Upper lobe of left lung (tissue), 6 donors: ENCODE measurements at regions not wholly inside any gene's neighbourhood (a gene's known extent, or its start where the extent isn't known, plus 50 kb on each side); places are given as distances from the start of the nearest gene placed in this dataset.

Source experiments
- ATAC-seq, 2 donors: fragments of 200-7000 bp; cut with Tn5 transposase; one replicate each; pipeline ENCODE4 v1.9.1; 2022; ENCODE audit warnings: mild to moderate bottlenecking in 2 of 2, moderate library complexity in 2 of 2; ENCODE audit not compliant: low FRiP score in 2 of 2
- DNase-seq, 2 donors: peaks; one replicate each; pipeline ENCODE4 v3.0.0-alpha.2; 2019 to 2020
- H3K27ac ChIP-seq, 4 donors: fragments of 200-600 bp; sonication (generic); one replicate each; pipeline ENCODE4 v1.5.1; 2016 to 2019
- H3K27me3 ChIP-seq, 4 donors: fragments of 200-600 bp; sonication (generic); one replicate each; pipeline ENCODE4 v1.5.1; 2017 to 2019
- H3K36me3 ChIP-seq, 4 donors: fragments of 200-600 bp; sonication (generic); one replicate each; pipeline ENCODE4 v1.5.1; 2016 to 2019
- H3K4me1 ChIP-seq, 4 donors: fragments of 200-600 bp; sonication (generic); one replicate each; pipeline ENCODE4 v1.5.1; 2018 to 2019
- H3K4me3 ChIP-seq, 4 donors: fragments of 200-600 bp; sonication (generic); one replicate each; pipeline ENCODE4 v1.5.1; 2017 to 2019; ENCODE audit warnings: mild to moderate bottlenecking in 2 of 4, moderate library complexity in 1 of 4
- H3K9me3 ChIP-seq, 4 donors: fragments of 200-600 bp; sonication (generic); one replicate each; pipeline ENCODE4 v1.5.1; 2018 to 2019
- CTCF ChIP-seq, 6 experiments: fragments of 450-650 bp in 4 of 6; fragments of 200-600 bp in 2 of 6; sonication (generic) in 2 of 6; IDR thresholded peaks; one replicate each; pipeline ENCODE4 v1.5.1; 2016 to 2019; ENCODE audit warnings: antibody characterized with exemption in 6 of 6
- EP300 ChIP-seq, 4 donors: sonication (generic); formaldehyde crosslinking; IDR thresholded peaks; one replicate each; pipeline ENCODE4 v1.5.1; 2017; ENCODE audit warnings: antibody characterized with exemption in 4 of 4, control low read depth in 2 of 4
- POLR2A ChIP-seq, 4 donors: fragments of 450-650 bp; IDR thresholded peaks; one replicate each; pipeline ENCODE4 v1.5.1; 2016 to 2017; ENCODE audit warnings: antibody characterized with exemption in 4 of 4, mild to moderate bottlenecking in 2 of 4
- POLR2AphosphoS5 ChIP-seq, 2 donors: sonication (generic); formaldehyde crosslinking; IDR thresholded peaks; one replicate each; pipeline ENCODE4 v1.5.1; 2017; ENCODE audit warnings: antibody characterized with exemption in 2 of 2
- WGBS, 2 donors: methylation state at CpG; one replicate each; pipeline ENCODE4 v1.1.5; 2017 to 2018; 5-methylcytosine and 5-hydroxymethylcytosine counted together
- donor health status: DM: no; HTN: no; CAD: no; lungs with moderate emphysema.
- donor health status: DM: no; HTN: yes; CAD: no; lungs with severe emphysema.

- Histone ChIP-seq H3K36me3 (no peaks in the 10 kb centered on the region), H3K27me3 (no peaks in the 10 kb centered on the region), H3K4me3 (no peak overlapping the region), H3K4me1 (no peaks in the 10 kb centered on the region), H3K9me3 (no peaks in the 10 kb centered on the region), H3K27ac (no peak overlapping the region)
- DNase-seq = no peak
- WGBS, 2 donors = 70 to 83% methylated on average over 9 of the region's 9 CpGs
- TF ChIP-seq CTCF (IDR thresholded peaks at IDR 0.05) = no peak
- TF ChIP-seq POLR2A (IDR thresholded peaks at IDR 0.05) = no peak
- TF ChIP-seq EP300 (IDR thresholded peaks at IDR 0.05) = no peak
- TF ChIP-seq POLR2AphosphoS5 (IDR thresholded peaks at IDR 0.05) = no peak
- no peak for ATAC-seq
These were observed 289.7 kb downstream of the CDK5RAP2 start for GRCh38 chr9:120289990-120290975.

GRCh38 chr9:120289098-120289497 lies 290.9 kb downstream of the CDK5RAP2 start:
- no peak overlapping the region for H3K27ac ChIP-seq
- DNase-seq (no peak), ATAC-seq (no peak)
- TF ChIP-seq POLR2A (IDR thresholded peaks at IDR 0.05) (no peak), EP300 (IDR thresholded peaks at IDR 0.05) (no peak), CTCF (IDR thresholded peaks at IDR 0.05) (no peak), POLR2AphosphoS5 (IDR thresholded peaks at IDR 0.05) (no peak)
- H3K4me1 ChIP-seq = no peaks in the 10 kb centered on the region
- no peaks in the 10 kb centered on the region for H3K27me3 ChIP-seq
- no peaks in the 10 kb centered on the region for H3K9me3 ChIP-seq
- no peaks in the 10 kb centered on the region for H3K36me3 ChIP-seq
- no peak overlapping the region for H3K4me3 ChIP-seq

GRCh38 chr9:120286530-120286929 lies 293.4 kb downstream of the CDK5RAP2 start:
- TF ChIP-seq POLR2AphosphoS5 (IDR thresholded peaks at IDR 0.05) (no peak), POLR2A (IDR thresholded peaks at IDR 0.05) (no peak), CTCF (IDR thresholded peaks at IDR 0.05) (no peak), EP300 (IDR thresholded peaks at IDR 0.05) (no peak)
- no peak overlapping the region for H3K27ac ChIP-seq
- no peaks in the 10 kb centered on the region for H3K27me3 ChIP-seq
- no peaks in the 10 kb centered on the region for H3K36me3 ChIP-seq
- no peaks in the 10 kb centered on the region for H3K9me3 ChIP-seq
- DNase-seq = no peak
- no peak for ATAC-seq
- WGBS, 2 donors = 70 to 80% methylated on average over 3 of the region's 3 CpGs
- no peaks in the 10 kb centered on the region for H3K4me1 ChIP-seq
- no peak overlapping the region for H3K4me3 ChIP-seq

- no peak for TF ChIP-seq CTCF (IDR thresholded peaks at IDR 0.05)
- TF ChIP-seq POLR2AphosphoS5 (IDR thresholded peaks at IDR 0.05) = no peak
- TF ChIP-seq EP300 (IDR thresholded peaks at IDR 0.05) = no peak
- no peak for TF ChIP-seq POLR2A (IDR thresholded peaks at IDR 0.05)
- Histone ChIP-seq H3K36me3 (no peaks in the 10 kb centered on the region), H3K9me3 (no peaks in the 10 kb centered on the region), H3K4me1 (no peaks in the 10 kb centered on the region), H3K27ac (no peak overlapping the region), H3K27me3 (no peaks in the 10 kb centered on the region), H3K4me3 (no peak overlapping the region)
- DNase-seq = no peak
- WGBS, 2 donors = 71 to 80% methylated on average over 2 of the region's 2 CpGs
- no peak for ATAC-seq
These were observed 295.1 kb downstream of the CDK5RAP2 start for GRCh38 chr9:120284821-120285220.

GRCh38 chr9:120281665-120282064 lies 298.3 kb downstream of the CDK5RAP2 start:
- TF ChIP-seq POLR2AphosphoS5 (IDR thresholded peaks at IDR 0.05) = no peak
- no peak for TF ChIP-seq CTCF (IDR thresholded peaks at IDR 0.05)
- no peak for TF ChIP-seq EP300 (IDR thresholded peaks at IDR 0.05)
- TF ChIP-seq POLR2A (IDR thresholded peaks at IDR 0.05) = no peak
- 80 to 93% methylated on average over 2 of the region's 2 CpGs for WGBS, 2 donors
- no peak overlapping the region for H3K27ac ChIP-seq
- H3K27me3 ChIP-seq = no peaks in the 10 kb centered on the region
- ATAC-seq (no peak), DNase-seq (no peak)
- H3K4me1 ChIP-seq = no peaks in the 10 kb centered on the region
- no peak overlapping the region for H3K4me3 ChIP-seq
- no peaks in the 10 kb centered on the region for H3K9me3 ChIP-seq
- H3K36me3 ChIP-seq = no peaks in the 10 kb centered on the region
